ENCODE measurements at regions not wholly inside any gene's neighbourhood (a gene's known extent, or its start where the extent isn't known, plus 50 kb on each side); places are given as distances from the start of the nearest gene placed in this dataset.

DNA sequence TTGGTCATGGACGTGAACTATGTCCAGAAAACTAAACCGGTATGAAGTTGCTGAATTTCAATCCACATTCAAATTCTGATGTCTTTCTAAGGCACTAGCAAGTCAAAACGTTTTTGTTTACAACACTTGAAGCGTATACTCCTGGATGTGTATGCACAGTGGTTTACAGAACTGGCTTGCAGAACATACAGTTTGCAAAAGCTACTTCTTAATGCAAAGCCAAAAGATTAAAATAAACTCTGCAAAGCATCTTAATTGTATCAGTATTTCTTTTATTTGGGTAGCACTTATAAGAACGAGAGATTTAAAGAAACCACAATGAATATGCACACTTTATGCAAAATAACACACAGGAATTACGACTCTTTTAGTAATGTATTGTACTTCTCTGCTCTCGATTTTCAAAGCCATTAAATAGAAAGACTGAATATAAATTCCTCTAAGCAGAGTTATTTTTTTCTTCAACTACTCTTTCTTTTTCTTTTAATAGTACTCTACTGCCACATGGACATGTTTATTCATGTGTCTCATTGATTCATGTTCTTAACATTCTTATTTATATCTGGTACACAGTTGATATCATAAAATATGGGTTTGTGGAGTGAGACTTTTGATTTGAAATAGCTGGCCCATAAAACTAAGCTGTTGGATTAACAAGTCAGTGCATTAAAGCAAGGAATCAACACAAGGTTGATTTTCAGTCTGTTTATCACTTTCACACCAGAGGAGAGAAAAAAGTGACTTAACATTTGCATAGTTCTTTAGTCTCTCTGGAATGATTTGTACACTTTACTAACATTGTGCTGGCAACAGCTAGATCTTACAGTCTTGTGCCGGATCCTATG is 189.4 kb upstream of the STEAP4 start:
- DNase-seq: no peak

DNA sequence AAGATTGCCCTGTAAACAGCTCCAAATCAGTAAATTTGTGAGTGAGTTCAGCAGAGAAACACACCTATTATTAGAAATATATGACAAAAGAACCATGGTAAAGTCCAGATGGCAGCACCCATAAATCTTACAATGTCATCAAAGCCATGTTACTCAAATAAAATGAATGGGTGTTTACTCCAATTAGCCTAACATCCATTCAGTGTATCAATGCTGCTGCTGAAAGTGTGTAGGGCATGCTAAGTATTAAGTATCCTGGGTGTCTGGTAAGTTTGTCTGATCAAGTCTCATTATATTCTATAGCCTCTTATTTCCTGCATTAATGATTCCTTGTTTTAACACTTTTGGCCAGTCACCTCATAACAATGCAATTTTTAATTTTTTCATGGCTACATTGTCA is 185.5 kb upstream of the STEAP4 start:
- peak; percentile 49 for DNase-seq

DNA sequence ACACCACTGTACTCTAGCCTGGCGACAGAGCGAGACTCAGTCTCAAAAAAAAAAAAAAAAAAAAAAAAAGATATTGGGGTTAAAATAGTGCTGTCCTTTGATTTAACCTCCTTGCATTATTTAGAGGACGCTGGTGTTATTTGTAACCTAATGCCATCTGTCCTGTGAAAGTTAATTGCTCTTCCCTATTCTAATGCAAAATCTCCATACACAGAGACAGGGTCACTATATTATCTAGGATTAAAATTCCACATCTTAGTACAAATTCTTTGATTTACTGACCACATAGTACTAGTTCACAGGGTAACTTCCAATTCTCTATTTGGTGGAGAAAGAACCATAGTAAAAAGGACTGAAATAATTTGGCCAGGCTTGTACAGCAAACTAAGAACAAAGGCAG is 184.2 kb upstream of the STEAP4 start:
- DNase-seq: no peak

- DNase-seq: no peak
Observed at GRCh38 chr7:88490161-88490560, 183.5 kb upstream of the STEAP4 start.

GRCh38 chr7:88485821-88486220 is 179.1 kb upstream of the STEAP4 start:
- no peak for DNase-seq

DNA sequence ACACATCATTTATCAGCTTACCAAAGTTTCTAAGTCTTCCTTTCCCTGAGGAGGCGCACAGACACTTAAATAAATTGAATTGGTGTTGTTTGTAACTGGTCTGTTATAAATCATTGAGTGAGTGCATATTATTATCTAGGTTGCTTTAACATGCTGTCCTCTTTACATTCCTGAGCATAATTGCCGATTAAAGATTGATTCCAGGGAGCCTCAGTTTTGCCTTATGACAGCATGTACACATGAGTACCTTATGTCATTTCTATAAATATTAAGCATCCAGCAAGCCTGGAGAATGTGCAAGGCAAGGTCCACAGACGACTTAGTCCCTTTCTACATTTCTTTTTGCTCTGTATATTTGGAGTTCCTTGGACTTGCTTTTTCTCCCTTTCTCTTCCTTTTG is 177.9 kb upstream of the STEAP4 start:
- no peak for DNase-seq

DNA sequence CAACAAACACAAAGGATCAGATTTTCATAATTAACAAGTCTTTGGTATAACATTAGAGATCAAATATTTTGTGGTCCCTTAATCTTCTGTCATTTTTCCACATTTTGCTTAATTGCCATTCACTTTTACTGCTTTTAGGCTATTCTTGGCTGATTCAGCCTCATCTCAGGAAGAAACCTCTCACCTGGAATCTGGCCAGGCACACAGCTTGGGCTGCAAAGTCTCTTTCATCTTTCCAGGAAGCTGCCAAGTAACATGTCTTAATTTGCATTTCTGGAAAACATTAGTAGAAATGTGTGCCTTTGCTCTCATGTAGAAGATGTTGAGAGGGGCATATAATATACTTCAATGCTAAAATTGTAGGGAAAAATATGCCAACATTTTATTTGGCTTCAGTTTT is 174.2 kb upstream of the STEAP4 start:
- no peak for DNase-seq

GRCh38 chr7:88480271-88480670 is 173.6 kb upstream of the STEAP4 start:
- DNase-seq: no peak

DNA sequence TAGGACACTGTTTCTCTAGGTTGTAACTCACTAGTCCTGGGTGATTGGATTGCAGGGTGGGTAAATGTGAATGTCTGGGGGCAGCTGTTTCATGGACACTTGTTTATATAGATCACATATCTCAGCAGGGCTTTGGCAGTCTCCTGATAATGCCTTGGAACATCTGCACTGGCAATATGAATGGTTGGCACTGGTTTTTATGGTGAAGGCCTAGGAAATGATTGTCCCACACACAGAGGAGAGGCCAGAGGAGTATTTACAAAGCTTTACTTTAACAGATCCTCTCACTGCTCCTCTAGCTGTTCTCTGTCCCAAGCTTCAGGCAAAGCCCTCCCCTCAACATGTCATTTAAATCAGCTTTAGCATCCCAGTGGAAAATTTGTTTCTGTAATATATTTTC is 171.3 kb upstream of the STEAP4 start:
- DNase-seq: no peak

- DNase-seq: no peak
Observed at GRCh38 chr7:88465600-88465999, 158.9 kb upstream of the STEAP4 start.

- DNase-seq: no peak
Observed at GRCh38 chr7:88462799-88463198, 156.1 kb upstream of the STEAP4 start.

DNA sequence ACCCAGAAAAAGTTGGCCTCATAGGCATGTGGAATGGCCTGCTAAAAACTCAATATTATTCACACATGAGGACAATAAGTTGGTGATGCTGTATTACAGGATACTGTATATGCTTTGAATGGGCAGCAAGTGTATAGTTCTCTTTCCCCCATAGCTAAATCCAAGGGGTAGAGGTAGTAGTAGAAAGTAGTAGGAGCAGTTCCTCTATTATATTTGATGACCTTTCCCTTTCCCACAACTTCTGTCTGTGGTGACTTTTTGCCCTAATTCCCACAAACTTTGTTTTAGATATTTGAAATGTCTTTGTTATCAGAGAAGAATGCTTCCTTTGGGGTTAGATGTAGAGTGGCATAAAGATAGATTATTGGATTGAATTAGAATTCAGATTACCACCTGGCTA is 154.0 kb upstream of the STEAP4 start:
- DNase-seq: no peak

GRCh38 chr7:88458946-88459345 is 152.3 kb upstream of the STEAP4 start:
- no peak for DNase-seq

GRCh38 chr7:88458279-88458678 is 151.6 kb upstream of the STEAP4 start:
- DNase-seq: peak; percentile 33

- DNase-seq: no peak
Observed at GRCh38 chr7:88457320-88457719, 150.6 kb upstream of the STEAP4 start.

DNA sequence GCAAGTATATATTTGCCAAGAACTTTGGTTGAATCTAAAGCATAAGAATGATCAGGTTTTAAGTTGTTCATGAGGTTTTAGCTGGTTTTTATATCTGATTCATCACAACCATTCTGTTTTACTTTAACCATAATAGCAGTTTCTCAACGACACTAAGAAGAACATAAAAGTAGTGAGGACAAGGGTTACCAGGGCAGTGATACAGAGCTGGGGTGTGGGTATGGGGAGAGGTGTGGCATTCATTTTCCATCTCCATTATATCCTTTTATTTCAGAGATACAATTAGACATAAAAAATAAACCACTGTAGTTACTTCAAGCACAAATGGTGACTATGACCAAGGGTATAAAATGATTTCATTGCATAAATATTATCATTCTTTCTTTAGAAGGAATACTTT is 149.8 kb upstream of the STEAP4 start:
- DNase-seq: no peak

- no peak for DNase-seq
Observed at GRCh38 chr7:88455696-88456095, 149.0 kb upstream of the STEAP4 start.

DNA sequence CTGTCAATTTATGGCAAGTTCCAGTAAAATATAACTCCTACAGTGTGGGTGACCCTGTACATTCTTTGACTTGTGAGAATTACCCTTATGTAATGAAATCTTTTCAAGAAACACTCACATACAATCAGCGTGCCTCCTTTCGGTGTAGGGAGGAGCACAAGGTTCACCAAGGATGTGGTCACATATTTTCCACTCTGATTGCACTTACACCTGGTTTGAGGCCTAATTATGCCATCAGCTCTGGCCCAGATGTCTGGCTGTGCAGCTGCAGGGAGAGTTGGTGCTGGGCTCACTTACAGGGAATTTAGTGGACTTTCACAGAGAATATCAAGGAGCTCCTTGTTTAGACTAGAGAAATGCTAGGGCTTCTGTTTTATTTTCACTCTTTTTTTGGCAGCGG is 146.0 kb upstream of the STEAP4 start:
- no peak for DNase-seq

DNA sequence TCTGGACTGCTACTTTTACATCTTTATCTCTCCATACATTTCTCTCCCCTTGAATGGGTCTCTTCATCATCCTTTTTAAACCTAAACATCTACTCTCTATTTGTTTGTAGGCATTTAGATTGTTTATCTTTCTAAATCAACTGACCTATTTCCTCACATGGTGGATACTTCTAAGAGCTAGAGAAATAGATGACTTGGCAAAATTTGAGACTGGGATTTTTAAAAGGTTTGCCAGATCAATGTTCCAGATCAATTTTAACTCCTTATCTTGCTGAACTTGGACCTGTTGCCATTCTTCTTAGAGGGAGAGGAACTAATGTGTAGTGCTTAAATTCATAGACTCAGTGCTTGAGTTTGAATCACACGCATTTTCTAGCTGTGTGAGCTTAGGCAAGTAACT is 144.2 kb upstream of the STEAP4 start:
- no peak for DNase-seq

DNA sequence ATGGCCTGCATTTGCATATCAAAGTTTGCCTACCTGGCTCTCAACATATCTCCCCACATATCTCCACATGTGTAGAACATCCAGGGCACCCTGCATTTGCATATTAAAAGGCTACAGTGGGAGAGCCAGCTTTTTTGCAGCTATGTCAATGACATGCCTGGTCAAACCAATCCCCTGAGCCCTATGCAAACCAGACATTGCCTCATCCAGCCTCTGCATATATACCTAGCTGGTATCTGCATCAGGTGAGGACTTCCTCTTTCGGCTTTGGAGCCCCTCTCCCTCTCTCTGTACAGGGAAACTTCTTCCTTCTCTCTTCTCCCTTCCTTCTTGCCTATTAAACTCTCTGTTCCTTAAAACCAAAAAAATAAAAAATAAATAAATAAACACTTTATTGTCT is 142.7 kb upstream of the STEAP4 start:
- DNase-seq: no peak

DNA sequence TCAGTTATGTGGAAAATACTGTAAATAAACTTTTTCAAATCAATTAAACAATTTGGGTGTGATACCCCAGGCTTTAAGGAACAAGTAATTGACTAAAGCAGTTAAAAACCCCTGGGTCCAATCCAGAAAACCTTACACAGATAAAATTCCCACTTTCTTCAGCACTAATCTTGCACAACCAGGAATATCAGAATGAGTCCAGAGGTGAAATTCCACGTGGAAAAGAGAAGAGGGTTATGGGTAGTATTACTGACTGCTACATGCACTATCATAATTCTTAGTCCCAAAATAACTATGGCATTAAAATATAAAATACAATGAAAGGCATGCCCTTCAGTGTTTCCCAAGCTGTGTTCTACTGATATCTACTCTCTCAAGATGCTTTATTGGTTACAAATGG is 135.7 kb upstream of the STEAP4 start:
- DNase-seq: no peak

- DNase-seq: no peak
Observed at GRCh38 chr7:88437132-88437531, 130.4 kb upstream of the STEAP4 start.

GRCh38 chr7:88432301-88432700 is 125.6 kb upstream of the STEAP4 start:
- no peak for DNase-seq

- DNase-seq: peak; percentile 2
Observed at GRCh38 chr7:88431882-88432281, 125.2 kb upstream of the STEAP4 start.

GRCh38 chr7:88429382-88429781 is 122.7 kb upstream of the STEAP4 start:
- no peak for DNase-seq

Data from NCI-H524 treated with DMSO at 0.1 percent for 48 hours (cell line).